DOHH2 (cell line): ENCODE measurements at regions not wholly inside any gene's neighbourhood (a gene's known extent, or its start where the extent isn't known, plus 50 kb on each side); places are given as distances from the start of the nearest gene placed in this dataset.

Experiments
- H3F3A ChIP-seq: fragments of 200-600 bp; sonication (generic), shearing (Covaris generic); 2 replicates; pipeline ENCODE4 v1.6.0; 2016; ENCODE audit warnings: antibody characterized with exemption, mild to moderate bottlenecking; ENCODE audit not compliant: control insufficient read depth, insufficient read depth
- H3K27ac ChIP-seq: fragments of 200-600 bp; sonication (generic); 2 replicates; pipeline ENCODE4 v1.5.1; 2014; ENCODE audit warnings: low read depth, mild to moderate bottlenecking, low read length, moderate library complexity
- H3K27me3 ChIP-seq: fragments of 200-600 bp; sonication (generic); 2 replicates; pipeline ENCODE4 v1.6.1; 2014; ENCODE audit warnings: mild to moderate bottlenecking, low read length, mixed read lengths; ENCODE audit not compliant: control insufficient read depth
- H3K36me3 ChIP-seq: fragments of 200-600 bp; sonication (generic); 2 replicates; pipeline ENCODE4 v1.6.1; 2014; ENCODE audit warnings: mild to moderate bottlenecking, low read length, moderate library complexity, mixed read lengths; ENCODE audit not compliant: control insufficient read depth
- H3K4me1 ChIP-seq: fragments of 200-600 bp; sonication (generic); 2 replicates; pipeline ENCODE4 v1.6.1; 2014; ENCODE audit warnings: mild to moderate bottlenecking, low read length, mixed read lengths; ENCODE audit not compliant: control insufficient read depth
- H3K4me2 ChIP-seq: fragments of 200-600 bp; sonication (generic); 2 replicates; pipeline ENCODE4 v1.6.0; 2014; ENCODE audit warnings: mild to moderate bottlenecking, low read length, moderate library complexity
- H3K4me3 ChIP-seq: fragments of 200-600 bp; sonication (generic); 2 replicates; pipeline ENCODE4 v1.5.1; 2014; ENCODE audit warnings: mild to moderate bottlenecking, low read length, mixed read lengths
- H3K79me2 ChIP-seq: fragments of 200-600 bp; sonication (generic); 2 replicates; pipeline ENCODE4 v1.6.1; 2014; ENCODE audit warnings: mild to moderate bottlenecking, low read length, mixed read lengths; ENCODE audit not compliant: control insufficient read depth
- H3K9me2 ChIP-seq: fragments of 200-600 bp; sonication (generic); replicated peaks from 2 replicates; pipeline ENCODE4 v1.6.1; 2014; ENCODE audit warnings: mild to moderate bottlenecking, low read length, mixed read lengths; ENCODE audit not compliant: control insufficient read depth
- H3K9me3 ChIP-seq: fragments of 200-600 bp; sonication (generic); 2 replicates; pipeline ENCODE4 v1.6.1; 2014; ENCODE audit warnings: antibody characterized with exemption, low read length, mixed read lengths; ENCODE audit not compliant: control insufficient read depth, insufficient read depth
- H4K20me1 ChIP-seq: fragments of 200-600 bp; sonication (generic); 2 replicates; pipeline ENCODE4 v1.6.0; 2014; ENCODE audit warnings: low read depth, mild to moderate bottlenecking, antibody characterized with exemption, low read length, moderate library complexity; ENCODE audit not compliant: control insufficient read depth, insufficient read depth
- EZH2phosphoT487 ChIP-seq: fragments of 200-600 bp; sonication (generic); IDR thresholded peaks from 2 replicates; pipeline ENCODE4 v1.6.1; 2017; ENCODE audit warnings: borderline replicate concordance, mild to moderate bottlenecking, antibody characterized with exemption, low read length, moderate library complexity, mixed read lengths
- TF ChIP-seq, protein P1 (sequence below): fragments of 200-600 bp; sonication (generic); IDR thresholded peaks from one replicate; pipeline ENCODE4 v1.5.1; 2014; ENCODE audit warnings: antibody characterized with exemption, mild to moderate bottlenecking, low read depth, low read length; ENCODE audit not compliant: poor library complexity, severe bottlenecking

DNA sequence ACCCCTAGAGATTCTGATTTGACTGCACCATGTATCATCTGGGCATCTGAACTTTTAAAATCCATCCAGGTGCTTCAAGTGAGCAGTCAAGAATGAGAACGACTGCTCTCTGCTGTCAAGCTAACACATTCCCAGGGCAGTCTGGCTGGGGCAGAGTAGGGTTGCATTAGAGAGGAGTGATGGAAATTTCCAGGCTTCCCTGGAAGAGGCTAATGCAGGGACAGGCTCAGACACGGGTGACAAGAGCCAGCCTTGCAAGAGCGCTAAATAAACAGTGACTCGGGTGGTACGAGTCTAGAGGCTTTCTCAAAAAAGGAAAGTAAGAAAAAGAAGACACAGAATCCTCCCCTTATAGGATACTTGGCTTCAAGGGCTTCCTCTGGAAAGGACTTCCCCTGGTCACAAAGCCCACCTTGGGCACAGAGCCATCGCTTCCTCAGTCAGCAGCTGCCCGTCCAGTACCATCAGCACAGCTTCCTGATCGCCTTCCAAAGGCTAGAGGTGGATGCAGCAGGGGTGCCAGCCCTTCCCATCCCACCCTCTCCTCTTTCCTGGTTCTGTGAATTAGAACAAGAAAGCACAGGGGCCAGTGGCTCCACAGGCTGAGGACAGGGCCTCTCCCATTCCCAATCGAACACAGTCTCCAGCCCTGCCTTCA is 177.4 kb upstream of the RREB1 start:
- Histone ChIP-seq H3K4me1 (no peaks in the 10 kb centered on the region), H3K27me3 (no peaks in the 10 kb centered on the region), H3F3A (no peaks in the 10 kb centered on the region), H4K20me1 (no peaks in the 10 kb centered on the region), H3K9me2 (no peaks in the 10 kb centered on the region), H3K4me2 (no peak overlapping the region), H3K9me3 (no peaks in the 10 kb centered on the region), H3K36me3 (no peaks in the 10 kb centered on the region), H3K79me2 (no peaks in the 10 kb centered on the region), H3K4me3 (no peak overlapping the region), H3K27ac (no peak overlapping the region)
- TF ChIP-seq, protein P1, sequence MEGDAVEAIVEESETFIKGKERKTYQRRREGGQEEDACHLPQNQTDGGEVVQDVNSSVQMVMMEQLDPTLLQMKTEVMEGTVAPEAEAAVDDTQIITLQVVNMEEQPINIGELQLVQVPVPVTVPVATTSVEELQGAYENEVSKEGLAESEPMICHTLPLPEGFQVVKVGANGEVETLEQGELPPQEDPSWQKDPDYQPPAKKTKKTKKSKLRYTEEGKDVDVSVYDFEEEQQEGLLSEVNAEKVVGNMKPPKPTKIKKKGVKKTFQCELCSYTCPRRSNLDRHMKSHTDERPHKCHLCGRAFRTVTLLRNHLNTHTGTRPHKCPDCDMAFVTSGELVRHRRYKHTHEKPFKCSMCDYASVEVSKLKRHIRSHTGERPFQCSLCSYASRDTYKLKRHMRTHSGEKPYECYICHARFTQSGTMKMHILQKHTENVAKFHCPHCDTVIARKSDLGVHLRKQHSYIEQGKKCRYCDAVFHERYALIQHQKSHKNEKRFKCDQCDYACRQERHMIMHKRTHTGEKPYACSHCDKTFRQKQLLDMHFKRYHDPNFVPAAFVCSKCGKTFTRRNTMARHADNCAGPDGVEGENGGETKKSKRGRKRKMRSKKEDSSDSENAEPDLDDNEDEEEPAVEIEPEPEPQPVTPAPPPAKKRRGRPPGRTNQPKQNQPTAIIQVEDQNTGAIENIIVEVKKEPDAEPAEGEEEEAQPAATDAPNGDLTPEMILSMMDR = no peak
- TF ChIP-seq EZH2phosphoT487 = no peak

DNA sequence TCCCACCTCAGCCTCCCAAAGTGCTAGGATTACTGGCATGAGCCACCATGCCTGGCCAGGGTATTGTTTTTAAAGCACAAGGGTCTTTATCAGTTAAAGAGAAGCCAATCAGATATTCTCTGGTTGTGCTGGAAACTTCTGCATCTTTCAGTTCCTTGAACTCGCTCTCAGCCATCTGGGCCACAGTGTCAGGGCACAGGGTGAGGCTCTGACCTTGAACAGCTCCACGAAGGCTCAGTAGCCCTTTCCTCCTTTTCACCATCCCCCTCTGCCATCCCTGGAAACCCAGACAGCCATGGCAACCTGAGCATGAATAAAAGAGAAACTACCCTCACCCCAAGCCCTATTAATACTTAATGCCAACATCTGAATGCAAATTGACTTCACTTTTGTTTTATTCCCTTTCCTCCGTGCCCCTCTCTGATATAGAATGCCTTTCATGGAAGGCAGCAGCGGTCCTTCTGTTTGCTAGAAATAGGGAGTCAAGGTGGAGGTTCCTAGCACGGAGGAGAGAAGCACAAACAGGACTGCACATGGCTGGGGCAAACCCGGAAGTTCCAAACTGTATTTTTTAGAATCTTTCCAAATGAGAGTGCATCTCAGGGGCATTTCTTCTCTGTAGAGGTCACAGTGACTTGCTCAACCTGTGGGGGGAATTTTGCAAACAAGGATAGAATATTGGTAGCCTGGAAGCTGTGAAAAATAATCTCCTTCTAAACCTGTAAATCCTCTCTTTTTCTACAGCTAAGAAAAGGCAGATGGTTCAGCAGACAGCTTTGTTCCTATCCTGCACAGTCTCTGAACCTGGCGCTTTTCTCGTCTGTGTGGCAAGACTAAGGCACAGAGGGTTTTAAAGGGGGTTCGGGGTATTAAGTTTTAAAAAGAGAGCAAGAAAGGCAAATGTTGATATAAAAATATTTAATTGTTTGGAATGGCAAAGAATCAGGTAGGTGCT is 176.4 kb upstream of the RREB1 start:
- Histone ChIP-seq H3K79me2 (no peaks in the 10 kb centered on the region), H4K20me1 (no peaks in the 10 kb centered on the region), H3K4me2 (no peak overlapping the region), H3K9me3 (no peaks in the 10 kb centered on the region), H3K9me2 (no peaks in the 10 kb centered on the region), H3F3A (no peaks in the 10 kb centered on the region), H3K27ac (no peak overlapping the region), H3K27me3 (no peaks in the 10 kb centered on the region), H3K4me1 (no peaks in the 10 kb centered on the region), H3K36me3 (no peaks in the 10 kb centered on the region), H3K4me3 (no peak overlapping the region)
- TF ChIP-seq, protein P1 = no peak
- TF ChIP-seq EZH2phosphoT487 = no peak

DNA sequence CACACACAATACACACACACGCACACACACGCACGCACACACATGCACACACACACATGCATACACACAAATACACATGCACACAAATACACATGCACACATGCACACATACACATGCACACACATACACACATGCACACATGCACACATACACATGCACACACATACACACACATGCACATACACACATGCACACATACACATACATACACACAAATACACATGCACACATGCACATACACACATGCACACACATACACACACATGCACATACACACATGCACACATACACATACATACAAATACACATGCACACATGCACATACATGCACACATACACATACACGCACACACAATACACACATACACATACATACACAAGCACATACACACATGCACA is 175.4 kb upstream of the RREB1 start:
- Histone ChIP-seq H3K4me2 (no peak overlapping the region), H3K4me3 (no peak overlapping the region), H3K9me3 (no peaks in the 10 kb centered on the region), H3K4me1 (no peaks in the 10 kb centered on the region), H3K36me3 (no peaks in the 10 kb centered on the region), H3K27me3 (no peaks in the 10 kb centered on the region), H3F3A (no peaks in the 10 kb centered on the region), H4K20me1 (no peaks in the 10 kb centered on the region), H3K27ac (no peak overlapping the region), H3K9me2 (no peaks in the 10 kb centered on the region), H3K79me2 (no peaks in the 10 kb centered on the region)
- no peak for TF ChIP-seq EZH2phosphoT487
- TF ChIP-seq, protein P1 = no peak
